HEK293 (cell line): ENCODE measurements at regions not wholly inside any gene's neighbourhood (a gene's known extent, or its start where the extent isn't known, plus 50 kb on each side); places are given as distances from the start of the nearest gene placed in this dataset.

Experiments
- CTCF ChIA-PET: fragments of 350-600 bp; formaldehyde crosslinking; extraction: SDS; loops from one replicate; lab custom pipeline; 2021; ENCODE audit warnings: antibody characterized with exemption; lab: Yijun Ruan, JAX
- POLR2A ChIA-PET: fragments of 300-600 bp; formaldehyde crosslinking; extraction: SDS; loops from one replicate; lab custom pipeline; 2020; ENCODE audit warnings: antibody characterized with exemption, inconsistent platforms; lab: Yijun Ruan, JAX
- H3K27ac ChIP-seq: fragments of 200-500 bp; sonication (Bioruptor generic); 2 replicates; pipeline ENCODE4 v1.5.1; 2014; ENCODE audit warnings: low read depth, low read length, control low read depth, inconsistent platforms; ENCODE audit errors: extremely low read depth
- H3K36me3 ChIP-seq, 2 experiments: fragments of 200-500 bp in 1 of 2; sonication (Bioruptor generic) in 1 of 2; 1 replicate in 1 of 2; 2 replicates in 1 of 2; pipeline ENCODE4 v1.5.1; 2014 to 2017; ENCODE audit warnings: inconsistent platforms in 2 of 2, low read length in 2 of 2; ENCODE audit not compliant: control insufficient read depth in 2 of 2, insufficient read depth in 1 of 2
- H3K4me1 ChIP-seq: fragments of 200-500 bp; sonication (Bioruptor generic); 2 replicates; pipeline ENCODE4 v1.5.1; 2014; ENCODE audit warnings: mild to moderate bottlenecking, low read length, inconsistent platforms; ENCODE audit not compliant: control insufficient read depth, insufficient read depth
- H3K4me3 ChIP-seq: 2 replicates; pipeline ENCODE4 v1.5.1; 2011; ENCODE audit warnings: low read depth, mild to moderate bottlenecking, control low read depth, low read length, moderate library complexity
- H3K9me3 ChIP-seq: fragments of 200-500 bp; sonication (Bioruptor generic); 2 replicates; pipeline ENCODE4 v1.5.1; 2014; ENCODE audit warnings: low read depth, low read length, inconsistent platforms; ENCODE audit not compliant: control insufficient read depth, insufficient read depth
- BCL11A ChIP-seq: fragments of 450-650 bp; formaldehyde crosslinking; IDR thresholded peaks from 2 replicates; pipeline ENCODE4 v1.5.1; 2016; ENCODE audit warnings: low read depth, missing biosample characterization, missing genetic modification characterization
- BCL6B ChIP-seq: fragments of 450-650 bp; formaldehyde crosslinking; IDR thresholded peaks from 2 replicates; pipeline ENCODE4 v1.5.1; 2017; ENCODE audit warnings: missing biosample characterization, missing genetic modification characterization
- CTCF ChIP-seq: fragments of 450-650 bp; formaldehyde crosslinking; IDR thresholded peaks from 2 replicates; pipeline ENCODE4 v1.5.1; 2016; ENCODE audit warnings: missing biosample characterization, missing genetic modification characterization
- ELK4 ChIP-seq: IDR thresholded peaks from 2 replicates; pipeline ENCODE4 v1.6.1; 2011; ENCODE audit warnings: mild to moderate bottlenecking, low read depth, low read length, borderline replicate concordance
- HIC1 ChIP-seq: fragments of 450-650 bp; formaldehyde crosslinking; IDR thresholded peaks from 2 replicates; pipeline ENCODE4 v1.5.1; 2016; ENCODE audit warnings: missing biosample characterization, missing genetic modification characterization
- KLF9 ChIP-seq: fragments of 450-650 bp; formaldehyde crosslinking; IDR thresholded peaks from 2 replicates; pipeline ENCODE4 v1.5.1; 2016; ENCODE audit warnings: missing biosample characterization, missing genetic modification characterization, low read depth
- SALL2 ChIP-seq: fragments of 450-650 bp; formaldehyde crosslinking; IDR thresholded peaks from 2 replicates; pipeline ENCODE4 v1.5.0; 2017; ENCODE audit warnings: missing biosample characterization, mild to moderate bottlenecking, missing genetic modification characterization, borderline replicate concordance
- TRIM28 ChIP-seq: IDR thresholded peaks from 2 replicates; pipeline ENCODE4 v1.6.1; 2011; ENCODE audit warnings: low read length, control low read depth, borderline replicate concordance
- ZFHX2 ChIP-seq: fragments of 450-650 bp; formaldehyde crosslinking; conservative IDR thresholded peaks from 2 replicates; pipeline ENCODE4 v1.5.1; 2016; ENCODE audit warnings: missing biosample characterization, missing genetic modification characterization
- ZNF121 ChIP-seq: fragments of 450-650 bp; formaldehyde crosslinking; IDR thresholded peaks from 2 replicates; pipeline ENCODE4 v1.5.1; 2016; ENCODE audit warnings: missing biosample characterization, missing genetic modification characterization
- ZNF132 ChIP-seq: fragments of 450-650 bp; formaldehyde crosslinking; IDR thresholded peaks from 2 replicates; pipeline ENCODE4 v1.5.1; 2017; ENCODE audit warnings: missing biosample characterization, missing genetic modification characterization, borderline replicate concordance
- ZNF2 ChIP-seq: fragments of 450-650 bp; formaldehyde crosslinking; IDR thresholded peaks from 2 replicates; pipeline ENCODE4 v1.5.1; 2016; ENCODE audit warnings: missing biosample characterization, missing genetic modification characterization
- ZNF239 ChIP-seq: fragments of 450-650 bp; formaldehyde crosslinking; IDR thresholded peaks from 2 replicates; pipeline ENCODE4 v1.5.1; 2016; ENCODE audit warnings: missing biosample characterization, missing genetic modification characterization
- ZNF26 ChIP-seq: fragments of 450-650 bp; formaldehyde crosslinking; IDR thresholded peaks from 2 replicates; pipeline ENCODE4 v1.5.1; 2016; ENCODE audit warnings: missing biosample characterization, missing genetic modification characterization
- ZNF433 ChIP-seq: fragments of 450-650 bp; formaldehyde crosslinking; IDR thresholded peaks from 2 replicates; pipeline ENCODE4 v1.5.1; 2016; ENCODE audit warnings: missing biosample characterization, missing genetic modification characterization, low read depth
- ZNF473 ChIP-seq: fragments of 450-650 bp; formaldehyde crosslinking; IDR thresholded peaks from 2 replicates; pipeline ENCODE4 v1.5.1; 2017; ENCODE audit warnings: missing biosample characterization, missing genetic modification characterization
- ZNF521 ChIP-seq: fragments of 450-650 bp; formaldehyde crosslinking; IDR thresholded peaks from 2 replicates; pipeline ENCODE4 v1.5.1; 2017; ENCODE audit warnings: missing biosample characterization, mild to moderate bottlenecking, missing genetic modification characterization
- ZNF585B ChIP-seq: fragments of 450-650 bp; formaldehyde crosslinking; IDR thresholded peaks from 2 replicates; pipeline ENCODE4 v1.5.1; 2016; ENCODE audit warnings: missing biosample characterization, missing genetic modification characterization
- ZNF639 ChIP-seq: fragments of 450-650 bp; formaldehyde crosslinking; IDR thresholded peaks from 2 replicates; pipeline ENCODE4 v1.5.1; 2016; ENCODE audit warnings: missing biosample characterization, missing genetic modification characterization
- ZNF654 ChIP-seq: fragments of 450-650 bp; formaldehyde crosslinking; IDR thresholded peaks from 2 replicates; pipeline ENCODE4 v1.5.1; 2016; ENCODE audit warnings: low read depth, missing biosample characterization, missing genetic modification characterization
- ZNF677 ChIP-seq: fragments of 450-650 bp; IDR thresholded peaks from 2 replicates; pipeline ENCODE4 v1.5.0; 2018; ENCODE audit warnings: missing biosample characterization, mild to moderate bottlenecking, missing genetic modification characterization, moderate library complexity
- ZNF707 ChIP-seq: fragments of 450-650 bp; formaldehyde crosslinking; IDR thresholded peaks from 2 replicates; pipeline ENCODE4 v1.5.1; 2016; ENCODE audit warnings: missing biosample characterization, missing genetic modification characterization
- ZNF785 ChIP-seq: fragments of 450-650 bp; formaldehyde crosslinking; IDR thresholded peaks from 2 replicates; pipeline ENCODE4 v1.5.1; 2016; ENCODE audit warnings: missing biosample characterization, missing genetic modification characterization
- ZNF843 ChIP-seq: fragments of 450-650 bp; formaldehyde crosslinking; IDR thresholded peaks from 2 replicates; pipeline ENCODE4 v1.5.1; 2016; ENCODE audit warnings: missing biosample characterization, missing genetic modification characterization

- H3K4me3 ChIP-seq = no peak overlapping the region
- TF ChIP-seq ZNF707 (tag by site-specific recombination) (no peak), ZNF585B (no peak), SALL2 (tag by site-specific recombination) (no peak), ZNF785 (tag by site-specific recombination) (no peak), ELK4 (no peak), ZNF433 (tag by site-specific recombination) (no peak), ZNF239 (no peak), ZNF654 (tag by site-specific recombination) (no peak), ZNF639 (tag by site-specific recombination) (no peak), ZNF26 (tag by site-specific recombination) (no peak), ZFHX2 (tag by site-specific recombination) (no peak), TRIM28 (no peak), ZNF132 (tag by site-specific recombination) (no peak), CTCF (tag by site-specific recombination) (no peak), ZNF521 (tag by site-specific recombination) (no peak), ZNF2 (no peak), KLF9 (tag by site-specific recombination) (no peak), ZNF677 (no peak), ZNF473 (no peak)
- no peak overlapping the region for H3K27ac ChIP-seq
- H3K9me3 ChIP-seq = no peaks in the 10 kb centered on the region
- no peaks in the 10 kb centered on the region for H3K36me3 ChIP-seq
- no peaks in the 10 kb centered on the region for H3K4me1 ChIP-seq
- ChIA-PET POLR2A (no interaction called here), CTCF (interaction anchor here (0.6 kb wide), 1 partner anchor 32 kb away, joined by 4 read pairs; no protein-coding TSS in a partner anchor)
Measured at GRCh38 chrX:149222040-149222439, 283.1 kb downstream of the IDS start.

- no peaks in the 10 kb centered on the region for H3K36me3 ChIP-seq
- TF ChIP-seq ZNF121 (tag by site-specific recombination) = no peak
- TF ChIP-seq BCL11A (tag by site-specific recombination) = no peak
- TF ChIP-seq ZNF785 (tag by site-specific recombination) = no peak
- no peak for TF ChIP-seq BCL6B
- TF ChIP-seq HIC1 (tag by site-specific recombination) = no peak
- TF ChIP-seq ZNF843 (tag by site-specific recombination) = no peak
- no peaks in the 10 kb centered on the region for H3K9me3 ChIP-seq
- ChIA-PET POLR2A (no interaction called here), CTCF (no interaction called here)
- H3K27ac ChIP-seq = no peak overlapping the region
- no peaks in the 10 kb centered on the region for H3K4me1 ChIP-seq
- no peak overlapping the region for H3K4me3 ChIP-seq
Measured at GRCh38 chrX:149221230-149221629, 283.9 kb downstream of the IDS start.
